ENCODE measurements at regions not wholly inside any gene's neighbourhood (a gene's known extent, or its start where the extent isn't known, plus 50 kb on each side); places are given as distances from the start of the nearest gene placed in this dataset.

DNA sequence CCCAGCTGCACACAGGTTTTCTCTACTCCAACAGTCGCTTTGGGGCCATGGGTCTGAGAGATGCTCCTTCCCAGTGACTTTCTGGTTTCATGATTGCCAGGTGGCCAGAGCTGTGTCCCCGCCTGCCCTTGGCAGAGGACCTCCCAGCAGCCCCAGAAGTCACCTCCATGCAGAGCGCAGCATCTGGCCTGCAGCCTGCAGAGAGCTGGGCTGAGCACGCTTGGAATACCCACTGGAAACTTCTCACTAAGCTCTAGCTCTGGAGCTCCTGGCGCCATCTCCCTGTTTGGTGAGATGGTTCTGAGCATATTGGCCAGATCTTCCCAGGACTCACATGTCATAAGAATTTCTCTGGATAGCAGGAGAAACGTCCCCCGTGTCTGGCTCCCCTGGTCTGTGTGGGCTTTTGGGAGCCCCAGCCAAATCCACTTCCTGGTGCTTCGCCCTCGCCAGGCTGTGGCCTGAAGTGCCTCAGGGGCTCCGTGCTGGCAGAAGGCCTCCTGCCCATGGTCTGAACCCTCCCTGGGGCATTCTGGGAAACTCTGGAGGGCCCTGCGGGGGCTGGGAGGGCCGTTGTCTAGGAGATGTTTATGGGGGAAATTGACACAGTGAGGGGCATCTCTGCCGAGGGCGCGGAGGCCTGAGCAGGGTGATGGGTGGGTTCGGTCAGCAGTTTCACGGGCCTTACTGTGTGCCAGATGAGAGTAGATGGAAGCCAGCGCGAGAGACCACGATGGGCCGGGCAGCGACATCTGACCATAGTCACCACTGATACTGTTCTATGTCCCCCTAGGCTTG lies 73.2 kb upstream of the CIBAR2 start:
- WGBS, 2 donors, result 88 to 90% methylated on average over 22 of the region's 22 CpGs
- no peak overlapping the region for H3K27ac ChIP-seq (ENCODE audit: low read depth in 1 of 2, low read length in 1 of 2)
- H3K4me1 ChIP-seq (ENCODE audit: control insufficient read depth in 5 of 5, insufficient read depth in 5 of 5, low read length in 5 of 5), result peaks cover 0 to 24% (median 0%) of the 10 kb centered on the region in 5 donors
- H3K9me3 ChIP-seq (ENCODE audit: control insufficient read depth in 4 of 4, insufficient read depth in 3 of 4, low read length in 3 of 4), result peaks cover 0 to 13% (median 2%) of the 10 kb centered on the region in 4 donors
- peaks cover 0 to 35% (median 12%) of the 10 kb centered on the region in 4 donors for H3K36me3 ChIP-seq (ENCODE audit: control insufficient read depth in 4 of 4, insufficient read depth in 4 of 4, low read length in 4 of 4)
- H3K27me3 ChIP-seq (ENCODE audit: control insufficient read depth in 3 of 3, insufficient read depth in 3 of 3, low read length in 2 of 3), result no peaks in the 10 kb centered on the region
- TF ChIP-seq, protein P1, sequence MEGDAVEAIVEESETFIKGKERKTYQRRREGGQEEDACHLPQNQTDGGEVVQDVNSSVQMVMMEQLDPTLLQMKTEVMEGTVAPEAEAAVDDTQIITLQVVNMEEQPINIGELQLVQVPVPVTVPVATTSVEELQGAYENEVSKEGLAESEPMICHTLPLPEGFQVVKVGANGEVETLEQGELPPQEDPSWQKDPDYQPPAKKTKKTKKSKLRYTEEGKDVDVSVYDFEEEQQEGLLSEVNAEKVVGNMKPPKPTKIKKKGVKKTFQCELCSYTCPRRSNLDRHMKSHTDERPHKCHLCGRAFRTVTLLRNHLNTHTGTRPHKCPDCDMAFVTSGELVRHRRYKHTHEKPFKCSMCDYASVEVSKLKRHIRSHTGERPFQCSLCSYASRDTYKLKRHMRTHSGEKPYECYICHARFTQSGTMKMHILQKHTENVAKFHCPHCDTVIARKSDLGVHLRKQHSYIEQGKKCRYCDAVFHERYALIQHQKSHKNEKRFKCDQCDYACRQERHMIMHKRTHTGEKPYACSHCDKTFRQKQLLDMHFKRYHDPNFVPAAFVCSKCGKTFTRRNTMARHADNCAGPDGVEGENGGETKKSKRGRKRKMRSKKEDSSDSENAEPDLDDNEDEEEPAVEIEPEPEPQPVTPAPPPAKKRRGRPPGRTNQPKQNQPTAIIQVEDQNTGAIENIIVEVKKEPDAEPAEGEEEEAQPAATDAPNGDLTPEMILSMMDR (IDR thresholded peaks at IDR 0.05; ENCODE audit: control extremely low read depth, extremely low read depth), result no peak
- ATAC-seq (ENCODE audit: insufficient read depth, low FRiP score) (no peak), DNase-seq (no peak)
- H3K9ac ChIP-seq (ENCODE audit: insufficient read depth in 1 of 2, low read length in 2 of 2), result no peak overlapping the region
- H3K4me3 ChIP-seq, result no peak overlapping the region

DNA sequence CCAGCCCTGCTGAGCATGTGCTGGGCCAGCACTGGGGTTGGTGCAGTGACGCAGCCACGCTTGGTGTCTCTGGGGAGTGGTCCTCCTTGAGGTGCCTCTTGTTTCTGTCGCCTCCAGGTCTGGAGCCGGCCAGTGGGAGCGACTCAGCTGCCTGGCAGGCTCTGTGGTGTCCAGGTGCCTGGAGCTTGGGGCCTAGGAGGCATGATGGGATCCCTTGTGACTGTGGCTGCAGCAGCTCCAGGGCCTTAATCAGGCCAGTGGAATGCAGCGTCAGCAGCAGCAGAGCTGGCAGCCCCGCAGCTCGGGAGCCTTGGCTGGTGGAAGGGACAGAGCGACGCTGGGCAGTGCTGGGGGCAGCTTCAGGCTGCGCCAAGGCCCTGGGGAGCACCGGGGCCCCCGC lies 74.7 kb upstream of the CIBAR2 start:
- H3K9me3 ChIP-seq (ENCODE audit: control insufficient read depth in 4 of 4, insufficient read depth in 3 of 4, low read length in 3 of 4), result peaks cover 0 to 13% (median 4%) of the 10 kb centered on the region in 4 donors
- no peak overlapping the region for H3K9ac ChIP-seq (ENCODE audit: insufficient read depth in 1 of 2, low read length in 2 of 2)
- H3K36me3 ChIP-seq (ENCODE audit: control insufficient read depth in 4 of 4, insufficient read depth in 4 of 4, low read length in 4 of 4), result peaks cover 0 to 35% (median 12%) of the 10 kb centered on the region in 4 donors
- 77 to 92% methylated on average over 13 of the region's 13 CpGs for WGBS, 2 donors
- no peak overlapping the region for H3K4me3 ChIP-seq
- TF ChIP-seq, protein P1 (IDR thresholded peaks at IDR 0.05; ENCODE audit: control extremely low read depth, extremely low read depth), result no peak
- peak overlapping the region in 1 of 2 donors; percentile 55 for H3K27ac ChIP-seq (ENCODE audit: low read depth in 1 of 2, low read length in 1 of 2)
- H3K27me3 ChIP-seq (ENCODE audit: control insufficient read depth in 3 of 3, insufficient read depth in 3 of 3, low read length in 2 of 3), result no peaks in the 10 kb centered on the region
- ATAC-seq (ENCODE audit: insufficient read depth, low FRiP score) (no peak), DNase-seq (peak; percentile 47 to 66 (median 47))
- H3K4me1 ChIP-seq (ENCODE audit: control insufficient read depth in 5 of 5, insufficient read depth in 5 of 5, low read length in 5 of 5), result peaks cover 0 to 18% (median 4%) of the 10 kb centered on the region in 5 donors

GRCh38 chr16:85187447-85187846 lies 75.2 kb upstream of the CIBAR2 start:
- WGBS, 2 donors, result 78 to 86% methylated on average over 12 to 13 of the region's 13 CpGs
- DNase-seq, result peak in 1 of 3 donors; percentile 44

More at GRCh38 chr16:85187447-85187846, 75.2 kb upstream of the CIBAR2 start:
- peaks cover 0 to 34% (median 12%) of the 10 kb centered on the region in 4 donors for H3K36me3 ChIP-seq (ENCODE audit: control insufficient read depth in 4 of 4, insufficient read depth in 4 of 4, low read length in 4 of 4)
- TF ChIP-seq, protein P1 (IDR thresholded peaks at IDR 0.05; ENCODE audit: control extremely low read depth, extremely low read depth), result no peak
- no peak for ATAC-seq (ENCODE audit: insufficient read depth, low FRiP score)
- no peak overlapping the region for H3K4me3 ChIP-seq
- H3K4me1 ChIP-seq (ENCODE audit: control insufficient read depth in 5 of 5, insufficient read depth in 5 of 5, low read length in 5 of 5), result peaks cover 0 to 21% (median 4%) of the 10 kb centered on the region in 5 donors
- no peaks in the 10 kb centered on the region for H3K27me3 ChIP-seq (ENCODE audit: control insufficient read depth in 3 of 3, insufficient read depth in 3 of 3, low read length in 2 of 3)
- no peak overlapping the region for H3K27ac ChIP-seq (ENCODE audit: low read depth in 1 of 2, low read length in 1 of 2)
- H3K9ac ChIP-seq (ENCODE audit: insufficient read depth in 1 of 2, low read length in 2 of 2), result no peak overlapping the region
- peaks cover 0 to 13% (median 4%) of the 10 kb centered on the region in 4 donors for H3K9me3 ChIP-seq (ENCODE audit: control insufficient read depth in 4 of 4, insufficient read depth in 3 of 4, low read length in 3 of 4)
